OCI-LY3 (cell line): ENCODE measurements at regions not wholly inside any gene's neighbourhood (a gene's known extent, or its start where the extent isn't known, plus 50 kb on each side); places are given as distances from the start of the nearest gene placed in this dataset.

ENCODE experiments used
- CTCF ChIP-seq: fragments of 200-600, 300-600 bp; sonication (generic); IDR thresholded peaks from 2 replicates; pipeline ENCODE4 v1.5.1; 2014; ENCODE audit warnings: antibody characterized with exemption, low read length, low read depth
- EZH2phosphoT487 ChIP-seq: fragments of 200-600 bp; shearing (Covaris generic); IDR thresholded peaks from 2 replicates; pipeline ENCODE4 v1.6.1; 2018; ENCODE audit warnings: antibody characterized with exemption, mixed run types, low read depth

GRCh38 chr6:22010102-22010501, 286.7 kb downstream of the PRL start:
- no peak for TF ChIP-seq CTCF
- TF ChIP-seq EZH2phosphoT487, result no peak
